IMR-90 (cell line): ENCODE measurements at regions not wholly inside any gene's neighbourhood (a gene's known extent, or its start where the extent isn't known, plus 50 kb on each side); places are given as distances from the start of the nearest gene placed in this dataset.

Source experiments
- ATAC-seq: fragments of 200-7000 bp; cut with Tn5 transposase; 2 replicates; pipeline ENCODE4 v1.9.1; 2020; ENCODE audit warnings: low read depth, mild to moderate bottlenecking, moderate library complexity
- BruUV-seq: library from RNA; stranded (reverse); fragments of 400-500 nt; replicated peaks from 2 replicates; lab custom pipeline; 2021; lab: Mats Ljungman, UMichigan
- CTCF ChIA-PET: fragments of 300-600 bp; formaldehyde crosslinking; extraction: SDS; loops from one replicate; lab custom pipeline; 2021; ENCODE audit warnings: antibody characterized with exemption; lab: Yijun Ruan, JAX
- POLR2A ChIA-PET: fragments of 300-600 bp; sonication (Branson Sonifier 250); formaldehyde crosslinking; loops from one replicate; lab custom pipeline; 2022; ENCODE audit warnings: antibody characterized with exemption; ENCODE audit not compliant: unreplicated experiment; lab: Charles Lee
- DNase-seq: peaks from one replicate; pipeline ENCODE4 v3.0.0; 2013
- H2AFZ ChIP-seq: replicated peaks from 2 replicates; pipeline ENCODE3; 2013; ENCODE audit warnings: low read length, mild to moderate bottlenecking; ENCODE audit not compliant: poor library complexity
- H2AK5ac ChIP-seq: 2 replicates; pipeline ENCODE4 v1.6.1; 2013; ENCODE audit warnings: low read depth, low read length, inconsistent platforms
- H2AK9ac ChIP-seq: replicated peaks from 2 replicates; pipeline ENCODE3; 2013; ENCODE audit warnings: mild to moderate bottlenecking, low read depth, low read length, moderate library complexity; ENCODE audit not compliant: poor library complexity
- H2BK120ac ChIP-seq: 2 replicates; pipeline ENCODE4 v1.6.1; 2013; ENCODE audit warnings: low read depth, low read length, inconsistent platforms
- H2BK15ac ChIP-seq: 3 replicates; pipeline ENCODE4 v1.6.1; 2013; ENCODE audit warnings: low read depth, low read length, inconsistent platforms
- H2BK20ac ChIP-seq: 2 replicates; pipeline ENCODE4 v1.6.1; 2013; ENCODE audit warnings: low read depth, mild to moderate bottlenecking, inconsistent platforms, low read length, moderate library complexity
- H2BK5ac ChIP-seq: 2 replicates; pipeline ENCODE4 v1.6.1; 2013; ENCODE audit warnings: mild to moderate bottlenecking, low read depth, low read length, inconsistent platforms; ENCODE audit not compliant: poor library complexity, severe bottlenecking
- H3K14ac ChIP-seq: replicated peaks from 2 replicates; pipeline ENCODE4 v1.6.1; 2013; ENCODE audit warnings: low read depth, low read length, inconsistent platforms
- H3K18ac ChIP-seq: 2 replicates; pipeline ENCODE4 v1.6.1; 2013; ENCODE audit warnings: low read depth, low read length, control low read depth
- H3K23ac ChIP-seq: 2 replicates; pipeline ENCODE4 v1.6.1; 2013; ENCODE audit warnings: low read depth, low read length, inconsistent platforms
- H3K27ac ChIP-seq: 2 replicates; pipeline ENCODE4 v1.5.1; 2013; ENCODE audit warnings: mild to moderate bottlenecking, control low read depth, low read length; ENCODE audit not compliant: insufficient read depth
- H3K27me3 ChIP-seq: 2 replicates; pipeline ENCODE4 v1.6.1; 2013; ENCODE audit warnings: low read length; ENCODE audit not compliant: control insufficient read depth, insufficient read depth
- H3K36me3 ChIP-seq: 2 replicates; pipeline ENCODE4 v1.6.1; 2013; ENCODE audit warnings: low read length, mixed read lengths; ENCODE audit not compliant: control insufficient read depth, insufficient read depth
- H3K4ac ChIP-seq: 2 replicates; pipeline ENCODE4 v1.6.1; 2013; ENCODE audit warnings: low read depth, low read length, inconsistent platforms
- H3K4me1 ChIP-seq: 2 replicates; pipeline ENCODE4 v1.6.1; 2013; ENCODE audit warnings: low read length, mixed read lengths; ENCODE audit not compliant: control insufficient read depth, insufficient read depth
- H3K4me2 ChIP-seq: 2 replicates; pipeline ENCODE4 v1.6.1; 2013; ENCODE audit warnings: low read depth, mild to moderate bottlenecking, control low read depth, low read length, moderate library complexity
- H3K4me3 ChIP-seq: 2 replicates; pipeline ENCODE4 v1.5.1; 2013; ENCODE audit warnings: low read depth, mild to moderate bottlenecking, control low read depth, low read length, moderate library complexity; ENCODE audit not compliant: insufficient read depth
- H3K56ac ChIP-seq: 2 replicates; pipeline ENCODE4 v1.6.1; 2013; ENCODE audit warnings: low read length, inconsistent platforms; ENCODE audit not compliant: insufficient read depth; ENCODE audit errors: extremely low read depth
- H3K79me1 ChIP-seq, 2 experiments: 2 replicates each; pipeline ENCODE4 v1.6.1; 2013; ENCODE audit warnings: low read length in 2 of 2, inconsistent platforms in 1 of 2, low read depth in 1 of 2
- H3K9ac ChIP-seq: 2 replicates; pipeline ENCODE4 v1.6.1; 2013; ENCODE audit warnings: low read depth, low read length, control low read depth
- H3K9me1 ChIP-seq: 2 replicates; pipeline ENCODE4 v1.6.1; 2013; ENCODE audit warnings: low read length, inconsistent platforms; ENCODE audit not compliant: insufficient read depth
- H3K9me3 ChIP-seq: 2 replicates; pipeline ENCODE4 v1.6.1; 2013; ENCODE audit warnings: low read length; ENCODE audit not compliant: control insufficient read depth, insufficient read depth
- H4K20me1 ChIP-seq: 2 replicates; pipeline ENCODE4 v1.6.1; 2013; ENCODE audit warnings: low read length, inconsistent platforms; ENCODE audit not compliant: insufficient read depth
- H4K5ac ChIP-seq: 2 replicates; pipeline ENCODE4 v1.6.1; 2013; ENCODE audit warnings: mild to moderate bottlenecking, low read depth, low read length, control low read depth
- H4K8ac ChIP-seq, 2 experiments: 2 replicates each; pipeline ENCODE4 v1.6.1; 2013; ENCODE audit warnings: low read depth in 2 of 2, low read length in 2 of 2, control low read depth in 1 of 2, inconsistent platforms in 1 of 2
- H4K91ac ChIP-seq: 2 replicates; pipeline ENCODE4 v1.6.1; 2013; ENCODE audit warnings: low read depth, low read length, inconsistent platforms; ENCODE audit not compliant: insufficient read depth
- CEBPB ChIP-seq: IDR thresholded peaks from 2 replicates; pipeline ENCODE4 v1.6.1; 2012; ENCODE audit warnings: low read depth, low read length, improper control_type of control experiment
- CHD1 ChIP-seq: IDR thresholded peaks from 2 replicates; pipeline ENCODE4 v1.6.1; 2012; ENCODE audit warnings: low read depth, low read length, improper control_type of control experiment
- CTCF ChIP-seq: conservative IDR thresholded peaks from 2 replicates; pipeline ENCODE4 v1.5.1; 2012; ENCODE audit warnings: mild to moderate bottlenecking, low read depth, low read length, improper control_type of control experiment
- FOS ChIP-seq: fragments of 150-350 bp; IDR thresholded peaks from 2 replicates; pipeline ENCODE4 v1.6.1; 2016; ENCODE audit warnings: low read depth, low read length
- MAZ ChIP-seq: IDR thresholded peaks from 2 replicates; pipeline ENCODE4 v1.6.1; 2012; ENCODE audit warnings: low read depth, mild to moderate bottlenecking, low read length, improper control_type of control experiment, moderate library complexity, borderline replicate concordance
- MXI1 ChIP-seq: IDR thresholded peaks from 2 replicates; pipeline ENCODE4 v1.6.1; 2012; ENCODE audit warnings: low read depth, mild to moderate bottlenecking, low read length, moderate library complexity, borderline replicate concordance
- NFE2L2 ChIP-seq: fragments of 150-350 bp; IDR thresholded peaks from 2 replicates; pipeline ENCODE4 v1.6.1; 2016; ENCODE audit warnings: low read depth, mild to moderate bottlenecking, low read length
- POLR2A ChIP-seq: IDR thresholded peaks from 2 replicates; pipeline ENCODE4 v1.6.1; 2012; ENCODE audit warnings: mild to moderate bottlenecking, low read depth, low read length
- RAD21 ChIP-seq: IDR thresholded peaks from 2 replicates; pipeline ENCODE4 v1.6.1; 2012; ENCODE audit warnings: low read length, improper control_type of control experiment
- RCOR1 ChIP-seq: IDR thresholded peaks from 2 replicates; pipeline ENCODE4 v1.6.1; 2012; ENCODE audit warnings: mild to moderate bottlenecking, low read length, improper control_type of control experiment; ENCODE audit not compliant: insufficient replicate concordance
- RFX5 ChIP-seq: IDR thresholded peaks from 2 replicates; pipeline ENCODE4 v1.8.0; 2012; ENCODE audit warnings: low read depth, mild to moderate bottlenecking, low read length, moderate library complexity
- WGBS, 2 experiments: methylation state at CpG; one replicate each; pipeline versions ENCODE4 v1.1.5 to v1.1.7; 2013; ENCODE audit warnings: missing lambda C conversion rate in 2 of 2; ENCODE audit not compliant: insufficient read length in 1 of 2; ENCODE audit errors: extremely low coverage in 2 of 2; 5-methylcytosine and 5-hydroxymethylcytosine counted together
- dilution Hi-C: fragments of 300-500 bp; cut with HindIII; formaldehyde crosslinking; loops from one replicate; pipeline ENCODE4 v1.14.3; 2018; ENCODE audit warnings: low sequenced_read_pairs; ENCODE audit not compliant: unreplicated experiment
- in situ Hi-C: fragments of 300-500 bp; cut with MboI; formaldehyde crosslinking; loops from 3 replicates; pipeline ENCODE4 v1.14.3; 2019; ENCODE audit warnings: low sequenced_read_pairs, inconsistent platforms, mixed read lengths
- intact Hi-C: fragments of 100-400 bp; cut with micrococcal nuclease; formaldehyde crosslinking; loops from 2 replicates; pipeline ENCODE4 v1.10.0; 2022
- TF ChIP-seq, protein P1 (sequence below): fragments of 150-350 bp; IDR thresholded peaks from 2 replicates; pipeline ENCODE4 v1.6.1; 2017; ENCODE audit warnings: mild to moderate bottlenecking, antibody characterized with exemption, low read length, low read depth

GRCh38 chr7:41489885-41490284 is 213.0 kb downstream of the INHBA start:
- Histone ChIP-seq H3K4me1 (peaks cover 14% of the 10 kb centered on the region), H4K5ac (no peak overlapping the region), H3K27ac (no peak overlapping the region), H2BK120ac (no peak overlapping the region), H3K23ac (no peak overlapping the region), H3K9me3 (no peaks in the 10 kb centered on the region), H3K56ac (no peak overlapping the region), H3K9me1 (peaks cover 13% of the 10 kb centered on the region; the same call in 1 of the 2 replicates), H3K4me3 (no peak overlapping the region), H3K4me2 (no peak overlapping the region), H2BK15ac (no peak overlapping the region), H3K27me3 (no peaks in the 10 kb centered on the region), H3K14ac (no peak overlapping the region), H3K9ac (no peak overlapping the region), H3K4ac (no peak overlapping the region), H2AFZ (no peak overlapping the region), H3K79me1 (no peaks in the 10 kb centered on the region; a peak in 1 of 4 replicates), H4K20me1 (no peaks in the 10 kb centered on the region), H3K18ac (no peak overlapping the region), H2AK5ac (no peak overlapping the region), H2BK20ac (no peak overlapping the region), H2BK5ac (no peak overlapping the region), H3K36me3 (no peaks in the 10 kb centered on the region), H4K8ac (no peak overlapping the region), H4K91ac (no peak overlapping the region), H2AK9ac (no peak overlapping the region)
- intact Hi-C loops = loop anchor here (5.0 kb wide), 1 partner anchor 207 kb away; no protein-coding TSS in a partner anchor
- TF ChIP-seq MXI1 (no peak), CEBPB (no peak), RCOR1 (no peak), MAZ (no peak), NFE2L2 (no peak), FOS (no peak), POLR2A (no peak), RFX5 (no peak), CTCF (no peak), CHD1 (no peak), RAD21 (no peak)
- TF ChIP-seq, protein P1, sequence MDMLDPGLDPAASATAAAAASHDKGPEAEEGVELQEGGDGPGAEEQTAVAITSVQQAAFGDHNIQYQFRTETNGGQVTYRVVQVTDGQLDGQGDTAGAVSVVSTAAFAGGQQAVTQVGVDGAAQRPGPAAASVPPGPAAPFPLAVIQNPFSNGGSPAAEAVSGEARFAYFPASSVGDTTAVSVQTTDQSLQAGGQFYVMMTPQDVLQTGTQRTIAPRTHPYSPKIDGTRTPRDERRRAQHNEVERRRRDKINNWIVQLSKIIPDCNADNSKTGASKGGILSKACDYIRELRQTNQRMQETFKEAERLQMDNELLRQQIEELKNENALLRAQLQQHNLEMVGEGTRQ = no peak
- ATAC-seq = no peak
- CTCF ChIA-PET = no interaction called here
- in situ Hi-C loops = no loop called here
- no TSS peak for BruUV-seq
- WGBS, 2 experiments = no CpG with 5 or more reads among the region's 2 CpGs
- dilution Hi-C loops = no loop called here
- POLR2A ChIA-PET = no interaction called here
- no peak for DNase-seq
